HG03457 (cell line): ENCODE measurements at regions not wholly inside any gene's neighbourhood (a gene's known extent, or its start where the extent isn't known, plus 50 kb on each side); places are given as distances from the start of the nearest gene placed in this dataset.
"Not testable (repeated sequence)": the region's sequence is repeated elsewhere in the genome, so short reads cannot be mapped to it uniquely, and the experiment has no call there.

Experiments
- ATAC-seq: cut with Tn5 transposase; IDR thresholded peaks from one replicate; pipeline ENCODE4 v1.9.1; 2021; ENCODE audit warnings: moderate number of reproducible peaks; ENCODE audit not compliant: unreplicated experiment

GRCh38 chr13:38012096-38012495, 142.5 kb upstream of the TRPC4 start:
- ATAC-seq = no peak

GRCh38 chr13:38008636-38009035, 139.1 kb upstream of the TRPC4 start:
- no peak for ATAC-seq

GRCh38 chr13:38002606-38003005, 133.0 kb upstream of the TRPC4 start:
- no peak for ATAC-seq

GRCh38 chr13:37997641-37998040, 128.1 kb upstream of the TRPC4 start:
- no peak for ATAC-seq

- no peak for ATAC-seq
These were observed 125.5 kb upstream of the TRPC4 start for GRCh38 chr13:37995092-37995491.

GRCh38 chr13:37986811-37987210, 117.2 kb upstream of the TRPC4 start:
- no peak for ATAC-seq

- no peak for ATAC-seq
These were observed 115.7 kb upstream of the TRPC4 start for GRCh38 chr13:37985281-37985680.

GRCh38 chr13:37984357-37984756, 114.8 kb upstream of the TRPC4 start:
- ATAC-seq = no peak

- no peak for ATAC-seq
These were observed 112.4 kb upstream of the TRPC4 start for GRCh38 chr13:37981932-37982331.

GRCh38 chr13:37978680-37979079, 109.1 kb upstream of the TRPC4 start:
- ATAC-seq = no peak

- ATAC-seq = no peak
These were observed 99.0 kb upstream of the TRPC4 start for GRCh38 chr13:37968555-37968954.

- no peak for ATAC-seq
These were observed 96.7 kb upstream of the TRPC4 start for GRCh38 chr13:37966266-37966665.

GRCh38 chr13:37960427-37960826, 90.9 kb upstream of the TRPC4 start:
- no peak for ATAC-seq

- ATAC-seq = no peak
These were observed 89.7 kb upstream of the TRPC4 start for GRCh38 chr13:37959284-37959683.

- no peak for ATAC-seq
These were observed 87.0 kb upstream of the TRPC4 start for GRCh38 chr13:37956536-37956935.

GRCh38 chr13:37954597-37954996, 85.0 kb upstream of the TRPC4 start:
- ATAC-seq = not testable (repeated sequence)

- ATAC-seq = no peak
These were observed 84.6 kb upstream of the TRPC4 start for GRCh38 chr13:37954191-37954590.

GRCh38 chr13:37953696-37954095, 84.1 kb upstream of the TRPC4 start:
- ATAC-seq = no peak

- no peak for ATAC-seq
These were observed 80.4 kb upstream of the TRPC4 start for GRCh38 chr13:37950016-37950415.

GRCh38 chr13:37947419-37948140, 78.0 kb upstream of the TRPC4 start:
- no peak for ATAC-seq

GRCh38 chr13:37945651-37946575, 76.3 kb upstream of the TRPC4 start:
- ATAC-seq = no peak

- ATAC-seq = no peak
These were observed 75.4 kb upstream of the TRPC4 start for GRCh38 chr13:37944869-37945442.
